NCI-H510A treated with DMSO at 0.1 percent for 48 hours (cell line): ENCODE measurements at regions not wholly inside any gene's neighbourhood (a gene's known extent, or its start where the extent isn't known, plus 50 kb on each side); places are given as distances from the start of the nearest gene placed in this dataset.
"Not testable (repeated sequence)": the region's sequence is repeated elsewhere in the genome, so short reads cannot be mapped to it uniquely, and the experiment has no call there.

ENCODE experiments used
- DNase-seq: peaks from one replicate; lab custom pipeline; 2025; lab: John Stamatoyannopoulos, UW

- DNase-seq: no peak
Observed at GRCh38 chr13:21228738-21229137, 52.3 kb downstream of the MRPL57 start.

- DNase-seq: no peak
Observed at GRCh38 chr13:21229241-21230024, 53.0 kb downstream of the MRPL57 start.

GRCh38 chr13:21230516-21230915, 54.1 kb downstream of the MRPL57 start:
- no peak for DNase-seq

- no peak for DNase-seq
Observed at GRCh38 chr13:21231426-21231940, 55.0 kb downstream of the MRPL57 start.

GRCh38 chr13:21232196-21232595, 55.7 kb downstream of the MRPL57 start:
- DNase-seq: no peak

- no peak for DNase-seq
Observed at GRCh38 chr13:21232599-21232998, 56.1 kb downstream of the MRPL57 start.

- DNase-seq: no peak
Observed at GRCh38 chr13:21233086-21233485, 56.6 kb downstream of the MRPL57 start.

- DNase-seq: no peak
Observed at GRCh38 chr13:21234526-21234925, 58.1 kb downstream of the MRPL57 start.

- DNase-seq: peak; percentile 51
Observed at GRCh38 chr13:21235174-21235573, 58.7 kb downstream of the MRPL57 start.

- no peak for DNase-seq
Observed at GRCh38 chr13:21237081-21237480, 60.6 kb downstream of the MRPL57 start.

GRCh38 chr13:21238267-21238666, 61.8 kb downstream of the MRPL57 start:
- no peak for DNase-seq

- DNase-seq: no peak
Observed at GRCh38 chr13:21240586-21240985, 64.1 kb downstream of the MRPL57 start.

GRCh38 chr13:21242236-21242635, 65.8 kb downstream of the MRPL57 start:
- no peak for DNase-seq

GRCh38 chr13:21243045-21243897, 66.8 kb downstream of the MRPL57 start:
- DNase-seq: peak; percentile 47

- DNase-seq: not testable (repeated sequence)
Observed at GRCh38 chr13:21243898-21244184, 67.4 kb downstream of the MRPL57 start.

GRCh38 chr13:21246761-21247452, 70.4 kb downstream of the MRPL57 start:
- DNase-seq: no peak

GRCh38 chr13:21256351-21256761, 79.9 kb downstream of the MRPL57 start:
- DNase-seq: no peak

GRCh38 chr13:21256891-21257290, 80.4 kb downstream of the MRPL57 start:
- DNase-seq: peak; percentile 4

GRCh38 chr13:21259571-21260455, 83.4 kb downstream of the MRPL57 start:
- DNase-seq: no peak

- DNase-seq: not testable (repeated sequence)
Observed at GRCh38 chr13:21260561-21261290, 84.3 kb downstream of the MRPL57 start.
